ENCODE measurements at regions not wholly inside any gene's neighbourhood (a gene's known extent, or its start where the extent isn't known, plus 50 kb on each side); places are given as distances from the start of the nearest gene placed in this dataset.

- DNase-seq: no peak
Observed at GRCh38 chr1:82927753-82928152, 1071.2 kb downstream of the TTLL7 start.

DNA sequence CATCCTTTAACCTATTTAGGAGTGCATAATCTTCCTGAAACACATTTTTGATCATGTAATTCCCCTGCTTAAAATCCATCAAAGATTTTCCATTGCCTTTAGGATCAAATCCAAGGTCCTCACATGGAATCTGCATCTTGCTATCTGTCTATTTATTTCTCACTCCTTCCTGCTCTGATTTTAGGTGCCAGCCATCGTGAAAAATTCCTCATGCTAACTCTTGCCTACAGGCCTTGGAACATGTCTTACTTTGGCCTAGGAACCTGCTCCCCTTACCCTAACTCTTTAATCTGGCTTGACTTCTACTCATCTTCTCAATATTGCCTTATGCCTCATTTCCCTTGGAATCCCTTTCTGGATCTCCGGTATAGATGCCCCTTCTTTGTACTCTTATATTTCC, 1074.3 kb downstream of the TTLL7 start:
- no peak for DNase-seq

GRCh38 chr1:82923931-82924330, 1075.0 kb downstream of the TTLL7 start:
- DNase-seq: no peak

- no peak for DNase-seq
Observed at GRCh38 chr1:82921759-82922158, 1077.2 kb downstream of the TTLL7 start.

DNA sequence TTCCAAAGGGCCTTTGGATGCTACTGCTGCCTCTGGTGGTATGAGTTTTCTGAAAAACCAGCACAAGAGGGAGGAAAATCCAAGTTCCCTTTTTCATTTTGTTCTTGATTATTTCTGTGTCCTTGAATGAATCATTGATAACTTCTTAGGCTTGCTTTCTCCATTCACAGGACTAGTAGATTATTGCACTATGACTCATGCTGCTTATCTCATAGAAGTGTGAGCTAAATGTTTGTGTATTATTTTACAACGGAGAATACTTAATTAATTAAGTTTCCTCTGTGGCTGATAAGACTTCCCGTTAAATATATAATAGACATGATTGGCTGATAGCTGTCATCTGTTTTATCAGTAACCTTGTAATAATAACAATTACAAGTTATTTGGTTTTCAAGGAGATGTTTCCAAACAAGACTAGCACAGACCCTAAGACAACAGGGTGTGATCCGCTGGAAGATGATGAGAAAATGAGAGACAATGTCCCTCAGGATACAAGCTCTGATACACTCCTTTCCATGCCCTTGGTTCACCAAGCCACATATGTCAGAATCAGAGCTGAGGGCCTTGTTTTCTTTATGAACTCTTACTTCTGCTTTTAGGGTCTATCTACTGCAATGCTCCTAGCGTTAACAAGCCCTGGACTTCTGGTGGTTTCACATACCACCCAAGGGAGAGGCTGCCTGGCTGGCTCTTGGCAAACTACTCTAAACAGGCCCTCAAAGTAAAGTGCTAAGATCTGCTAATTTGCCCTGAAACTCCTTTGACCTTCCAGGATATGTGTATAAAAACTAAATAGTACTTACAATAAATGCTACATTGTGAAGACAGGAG, 1078.3 kb downstream of the TTLL7 start:
- DNase-seq: peak in 1 of 2 donors; percentile 1

GRCh38 chr1:82919837-82920236, 1079.1 kb downstream of the TTLL7 start:
- no peak for DNase-seq

- DNase-seq: no peak
Observed at GRCh38 chr1:82907313-82907712, 1091.6 kb downstream of the TTLL7 start.

GRCh38 chr1:82903626-82904025, 1095.3 kb downstream of the TTLL7 start:
- DNase-seq: no peak

- DNase-seq: no peak
Observed at GRCh38 chr1:82901561-82901960, 1097.4 kb downstream of the TTLL7 start.

GRCh38 chr1:82901118-82901517, 1097.8 kb downstream of the TTLL7 start:
- DNase-seq: no peak

GRCh38 chr1:82899017-82899416, 1098.3 kb downstream of the ADGRL2 start:
- no peak for DNase-seq

DNA sequence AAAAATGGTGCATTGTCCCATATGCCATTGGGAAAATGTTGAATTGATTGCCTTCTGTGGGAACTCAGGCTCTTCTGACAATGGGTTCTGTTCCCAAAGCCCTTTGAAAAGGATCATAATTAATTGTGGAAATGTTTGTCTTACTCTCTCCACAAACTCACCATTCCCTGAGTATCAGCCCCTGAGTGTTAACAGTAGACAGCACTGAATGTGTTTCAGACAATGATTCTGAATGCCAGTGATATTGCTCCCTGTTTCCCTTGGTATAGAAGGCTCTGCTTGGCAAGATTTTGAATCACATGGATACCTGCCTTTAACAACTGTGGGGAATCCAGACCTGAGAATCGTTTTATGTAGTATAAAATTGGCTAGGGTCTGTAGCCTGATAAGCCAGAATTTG, 1096.8 kb downstream of the ADGRL2 start:
- no peak for DNase-seq

DNA sequence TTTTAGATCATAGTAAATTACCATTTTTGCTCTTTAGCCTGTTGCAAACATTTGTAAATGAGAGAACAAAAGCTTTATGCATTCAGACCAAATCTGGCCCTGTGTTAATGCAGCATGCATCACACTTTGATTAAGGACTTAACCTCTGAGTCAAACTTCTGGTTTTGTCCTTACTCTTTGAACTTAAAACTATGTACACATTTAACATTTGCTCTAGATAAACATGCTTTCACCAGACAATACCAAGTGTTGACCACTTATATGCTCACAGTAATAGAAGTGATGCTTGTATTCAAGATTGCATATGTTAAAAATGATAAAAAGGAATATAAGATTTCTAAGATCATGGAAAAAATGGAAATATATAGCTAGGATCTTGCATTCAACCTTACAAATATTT, 1095.3 kb downstream of the ADGRL2 start:
- DNase-seq: no peak

GRCh38 chr1:82894635-82895034, 1093.9 kb downstream of the ADGRL2 start:
- no peak for DNase-seq

DNA sequence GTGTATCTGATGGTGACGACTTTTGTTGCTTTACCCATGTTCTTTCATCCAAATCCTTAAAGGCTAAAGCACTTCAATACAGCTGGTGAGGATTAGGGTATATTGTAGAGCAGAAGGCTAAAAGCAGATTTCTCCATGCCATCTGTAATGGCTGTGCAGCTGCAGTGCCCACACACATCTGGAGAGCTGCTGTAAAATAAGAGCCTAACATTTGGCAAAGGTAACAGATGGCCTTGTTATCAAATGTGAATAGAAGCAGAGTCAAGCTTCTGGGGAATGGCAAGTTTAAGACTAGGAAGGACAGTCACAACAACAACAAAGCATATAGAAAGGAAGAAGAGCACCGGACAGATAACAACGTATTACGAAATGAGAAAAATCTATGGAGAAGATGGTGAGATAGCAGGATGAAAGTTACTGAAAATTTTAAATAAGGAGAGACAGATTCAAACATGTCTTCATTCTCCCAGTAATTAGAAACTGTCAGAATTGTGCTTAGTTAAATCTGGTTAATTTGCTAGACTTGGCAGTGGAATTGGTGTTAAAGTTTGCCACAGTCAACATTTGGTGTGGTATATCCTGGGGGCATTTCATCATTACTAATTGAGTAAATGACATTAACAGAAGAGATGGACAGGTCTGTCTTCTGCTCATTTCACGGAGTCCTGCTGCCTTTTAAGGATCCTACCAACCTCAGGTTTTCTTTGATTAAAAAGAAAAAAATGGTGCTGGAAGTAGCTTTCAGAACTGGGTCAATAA, 1093.2 kb downstream of the ADGRL2 start:
- no peak for DNase-seq

DNA sequence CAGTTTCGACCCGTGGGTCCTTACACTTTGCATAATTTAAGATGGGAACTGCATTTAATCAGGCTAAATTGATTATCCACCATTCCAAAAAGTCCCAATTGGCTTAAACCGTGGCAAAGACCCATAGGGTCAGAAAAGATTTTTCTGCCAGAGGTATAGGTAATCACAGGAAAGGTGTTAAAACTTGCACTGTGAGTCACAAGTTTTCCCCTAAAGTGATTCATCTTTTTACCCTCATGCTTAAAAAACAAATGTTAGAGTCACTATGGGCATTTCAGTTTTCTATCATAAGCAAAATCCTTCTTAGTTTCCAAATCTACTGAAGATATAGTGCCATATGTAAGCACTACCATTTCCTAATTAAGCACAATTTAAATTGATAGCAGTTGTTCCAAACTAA, 1079.8 kb downstream of the ADGRL2 start:
- no peak for DNase-seq

- no peak for DNase-seq
Observed at GRCh38 chr1:82879701-82880305, 1079.1 kb downstream of the ADGRL2 start.

- no peak for DNase-seq
Observed at GRCh38 chr1:82875170-82875569, 1074.4 kb downstream of the ADGRL2 start.

DNA sequence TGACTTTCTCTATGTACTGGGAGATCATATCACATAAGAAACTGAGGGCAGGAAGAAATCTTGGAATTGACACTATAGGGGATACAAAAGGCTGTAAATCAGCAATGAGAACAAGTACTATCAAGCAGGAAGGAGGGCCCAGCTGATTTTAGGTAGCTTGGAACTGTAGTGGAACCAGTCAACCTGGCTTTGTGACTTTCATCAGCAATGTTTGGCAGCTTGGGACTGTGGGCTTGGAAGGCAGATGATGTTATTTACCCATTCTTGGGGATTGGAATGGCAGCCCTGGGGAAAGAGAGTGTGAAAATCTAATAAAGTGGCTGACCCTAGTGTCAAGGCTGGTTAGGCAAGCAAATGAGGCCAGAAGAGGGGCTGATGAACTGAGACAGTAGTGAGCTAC, 1073.3 kb downstream of the ADGRL2 start:
- DNase-seq: no peak

DNA sequence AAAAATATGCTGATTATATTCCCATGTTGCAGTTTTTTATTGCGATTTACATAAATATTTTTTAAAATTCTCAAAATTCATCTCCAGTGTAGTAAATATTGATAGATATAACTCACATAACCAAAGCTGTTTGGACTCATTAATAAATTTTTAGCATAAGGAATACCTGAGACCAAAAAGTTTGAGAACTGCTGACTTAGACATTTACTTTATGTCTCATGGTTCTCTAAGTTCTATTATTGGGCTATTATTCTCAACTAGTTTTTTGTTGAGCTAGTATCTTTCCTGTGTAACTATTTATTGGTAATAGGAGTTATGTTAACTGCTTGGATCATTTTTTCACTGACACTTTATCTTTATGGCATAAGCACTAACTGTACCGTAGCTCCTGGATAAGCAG, 1069.6 kb downstream of the ADGRL2 start:
- no peak for DNase-seq

DNA sequence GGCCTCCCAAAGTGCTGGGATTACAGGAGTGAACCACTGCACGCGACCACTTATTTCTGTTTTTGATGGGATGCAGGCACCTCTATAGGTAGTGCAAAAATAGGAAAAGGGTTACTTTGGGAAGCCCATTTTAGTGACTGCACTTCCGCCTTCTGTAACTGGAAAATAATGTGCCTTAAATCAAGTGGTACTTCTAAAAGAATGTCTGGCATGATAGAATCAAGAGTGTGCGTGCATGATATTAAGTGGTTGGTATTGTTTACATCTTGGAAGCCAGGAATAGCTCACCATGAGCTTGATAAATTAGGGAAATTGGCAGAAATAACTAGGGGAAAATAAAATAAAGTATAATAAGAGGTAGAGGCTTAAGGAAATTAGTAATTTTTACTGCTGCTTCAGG, 1067.0 kb downstream of the ADGRL2 start:
- DNase-seq: no peak

DNA sequence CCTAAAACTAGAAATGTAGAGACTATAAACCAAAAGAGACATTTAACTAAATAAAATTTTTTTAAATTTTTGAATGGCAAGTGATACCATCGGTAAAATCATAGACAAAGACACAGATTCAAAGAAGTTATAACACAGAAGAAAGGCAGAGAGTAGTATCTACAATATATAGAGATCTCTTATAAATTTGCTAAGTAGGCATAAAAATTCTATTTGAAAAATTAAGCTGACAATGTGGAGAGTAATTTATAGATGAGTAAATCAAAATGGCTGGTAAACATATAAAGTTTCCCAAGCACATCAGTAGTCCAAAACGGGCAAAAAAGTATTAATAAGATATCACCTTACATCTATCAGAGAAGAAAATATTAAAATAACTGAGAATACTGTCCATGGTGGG, 1061.0 kb downstream of the ADGRL2 start:
- no peak for DNase-seq

GRCh38 chr1:82858031-82858430, 1057.3 kb downstream of the ADGRL2 start:
- DNase-seq: no peak

- DNase-seq: no peak
Observed at GRCh38 chr1:82849460-82849859, 1048.7 kb downstream of the ADGRL2 start.
